OCI-LY1 (cell line): ENCODE measurements at regions not wholly inside any gene's neighbourhood (a gene's known extent, or its start where the extent isn't known, plus 50 kb on each side); places are given as distances from the start of the nearest gene placed in this dataset.

Experiments used
- H2AFZ ChIP-seq: fragments of 200-600 bp; sonication (generic), shearing (Covaris generic); 2 replicates; pipeline ENCODE4 v1.6.0; 2014; ENCODE audit warnings: antibody characterized with exemption, mild to moderate bottlenecking, low read length
- H3F3A ChIP-seq: fragments of 200-600 bp; sonication (generic), shearing (Covaris generic); 2 replicates; pipeline ENCODE4 v1.6.0; 2014; ENCODE audit warnings: mild to moderate bottlenecking, antibody characterized with exemption, low read length, moderate library complexity; ENCODE audit not compliant: insufficient read depth
- H3K27ac ChIP-seq: fragments of 200-600 bp; sonication (generic); 2 replicates; pipeline ENCODE4 v1.5.1; 2014; ENCODE audit warnings: low read length, mixed run types, mild to moderate bottlenecking, low read depth; ENCODE audit not compliant: poor library complexity, severe bottlenecking
- H3K27me3 ChIP-seq: fragments of 200-600 bp; sonication (generic); 2 replicates; pipeline ENCODE4 v1.6.0; 2014; ENCODE audit warnings: antibody characterized with exemption, mild to moderate bottlenecking, low read length, moderate library complexity; ENCODE audit not compliant: insufficient read depth
- H3K36me3 ChIP-seq: fragments of 200-600 bp; sonication (generic); 2 replicates; pipeline ENCODE4 v1.6.1; 2014; ENCODE audit warnings: mild to moderate bottlenecking, antibody characterized with exemption, low read length, moderate library complexity, mixed read lengths; ENCODE audit not compliant: insufficient read depth
- H3K4me1 ChIP-seq: fragments of 200-600 bp; sonication (generic); 2 replicates; pipeline ENCODE4 v1.5.1; 2014; ENCODE audit warnings: mild to moderate bottlenecking, low read length, moderate library complexity; ENCODE audit not compliant: insufficient read depth, severe bottlenecking
- H3K4me2 ChIP-seq: fragments of 200-600 bp; sonication (generic), shearing (Covaris generic); 2 replicates; pipeline ENCODE4 v1.6.1; 2014; ENCODE audit warnings: low read length
- H3K4me3 ChIP-seq: fragments of 200-600 bp; sonication (generic); 2 replicates; pipeline ENCODE4 v1.5.1; 2014; ENCODE audit warnings: low read length, low read depth, mild to moderate bottlenecking, mixed read lengths; ENCODE audit not compliant: poor library complexity, severe bottlenecking
- H3K79me2 ChIP-seq: fragments of 200-600 bp; shearing (Covaris generic); 2 replicates; pipeline ENCODE4 v1.6.1; 2016; ENCODE audit warnings: mixed run types, low read length, mixed read lengths; ENCODE audit not compliant: insufficient read depth
- H3K9ac ChIP-seq: fragments of 200-600 bp; sonication (generic), shearing (Covaris generic); 2 replicates; pipeline ENCODE4 v1.6.1; 2014; ENCODE audit warnings: mild to moderate bottlenecking, low read length, mixed read lengths
- H3K9me2 ChIP-seq: fragments of 200-600 bp; sonication (generic), shearing (Covaris generic); 2 replicates; pipeline ENCODE4 v1.6.1; 2014; ENCODE audit warnings: low read depth, mild to moderate bottlenecking, low read length, mixed read lengths
- H3K9me3 ChIP-seq: fragments of 200-600 bp; shearing (Covaris generic); 2 replicates; pipeline ENCODE4 v1.6.1; 2014; ENCODE audit warnings: low read length, mixed read lengths
- H4K20me1 ChIP-seq: fragments of 200-600 bp; sonication (generic), shearing (Covaris generic); 2 replicates; pipeline ENCODE4 v1.6.0; 2016; ENCODE audit warnings: mild to moderate bottlenecking, low read length; ENCODE audit not compliant: insufficient read depth
- CTCF ChIP-seq: fragments of 200-600 bp; sonication (generic), shearing (Covaris generic); IDR thresholded peaks from 2 replicates; pipeline ENCODE4 v1.5.1; 2017; ENCODE audit warnings: mild to moderate bottlenecking, antibody characterized with exemption, low read length, moderate library complexity, mixed read lengths
- EZH2 ChIP-seq: fragments of 200-600 bp; sonication (generic), shearing (Covaris generic); IDR thresholded peaks from 2 replicates; pipeline ENCODE4 v1.8.0; 2017; ENCODE audit warnings: borderline replicate concordance, mixed run types, mild to moderate bottlenecking, antibody characterized with exemption, low read length, moderate library complexity, mixed read lengths

- H3F3A ChIP-seq, result no peaks in the 10 kb centered on the region
- H3K9me3 ChIP-seq, result no peaks in the 10 kb centered on the region
- no peak overlapping the region for H3K4me3 ChIP-seq
- no peaks in the 10 kb centered on the region for H3K36me3 ChIP-seq
- H3K9me2 ChIP-seq, result no peaks in the 10 kb centered on the region
- H3K4me1 ChIP-seq, result no peaks in the 10 kb centered on the region
- no peaks in the 10 kb centered on the region for H3K27me3 ChIP-seq
- H3K9ac ChIP-seq, result no peak overlapping the region
- TF ChIP-seq CTCF (no peak), EZH2 (no peak)
- H4K20me1 ChIP-seq, result no peaks in the 10 kb centered on the region
- H2AFZ ChIP-seq, result no peak overlapping the region
- no peak overlapping the region for H3K4me2 ChIP-seq
- no peaks in the 10 kb centered on the region for H3K79me2 ChIP-seq
- H3K27ac ChIP-seq, result no peak overlapping the region
Measured at GRCh38 chr2:223273995-223274394, 222.0 kb downstream of the KCNE4 start.

GRCh38 chr2:223282221-223282620 is 230.2 kb downstream of the KCNE4 start:
- Histone ChIP-seq H3K9me2 (no peaks in the 10 kb centered on the region), H3K27ac (no peak overlapping the region), H3F3A (no peaks in the 10 kb centered on the region), H3K9ac (no peak overlapping the region), H3K9me3 (no peaks in the 10 kb centered on the region), H3K4me1 (no peaks in the 10 kb centered on the region), H3K27me3 (no peaks in the 10 kb centered on the region), H3K79me2 (no peaks in the 10 kb centered on the region), H3K4me3 (no peak overlapping the region), H4K20me1 (no peaks in the 10 kb centered on the region), H2AFZ (no peak overlapping the region), H3K4me2 (no peak overlapping the region), H3K36me3 (no peaks in the 10 kb centered on the region)
- TF ChIP-seq EZH2 (no peak), CTCF (no peak)

GRCh38 chr2:223283329-223283728 is 231.3 kb downstream of the KCNE4 start:
- Histone ChIP-seq H3K9ac (no peak overlapping the region), H3K4me2 (no peak overlapping the region), H4K20me1 (no peaks in the 10 kb centered on the region), H3K79me2 (no peaks in the 10 kb centered on the region), H2AFZ (no peak overlapping the region), H3K36me3 (no peaks in the 10 kb centered on the region), H3K27ac (no peak overlapping the region), H3K4me3 (no peak overlapping the region), H3K4me1 (no peaks in the 10 kb centered on the region), H3K9me2 (no peaks in the 10 kb centered on the region), H3F3A (no peaks in the 10 kb centered on the region), H3K27me3 (no peaks in the 10 kb centered on the region), H3K9me3 (no peaks in the 10 kb centered on the region)
- no peak for TF ChIP-seq CTCF
- no peak for TF ChIP-seq EZH2
